Thyroid gland (tissue), 4 donors: ENCODE measurements at regions not wholly inside any gene's neighbourhood (a gene's known extent, or its start where the extent isn't known, plus 50 kb on each side); places are given as distances from the start of the nearest gene placed in this dataset.

ENCODE experiments used
- DNase-seq, 2 donors: peaks; one replicate each; pipeline ENCODE4 v3.0.0-alpha.2; 2019
- H3K27ac ChIP-seq, 3 donors: fragments of 200-600 bp; sonication (generic); 1 replicate in 2 of 3; 2 replicates in 1 of 3; pipeline ENCODE4 v1.5.1; 2016 to 2019; ENCODE audit warnings: mild to moderate bottlenecking in 1 of 3, moderate library complexity in 1 of 3
- H3K27me3 ChIP-seq: fragments of 200-600 bp; sonication (generic); one replicate; pipeline ENCODE4 v1.5.1; 2019
- H3K36me3 ChIP-seq, 2 donors: fragments of 200-600 bp; sonication (generic); one replicate each; pipeline ENCODE4 v1.5.1; 2016 to 2019
- H3K4me1 ChIP-seq, 2 donors: fragments of 200-600 bp; sonication (generic); one replicate each; pipeline ENCODE4 v1.5.1; 2017 to 2019
- H3K4me3 ChIP-seq, 3 donors: fragments of 200-600 bp; sonication (generic); replicated peaks in 1 of 3; 1 replicate in 2 of 3; 2 replicates in 1 of 3; pipeline ENCODE4 v1.5.1; 2016; ENCODE audit warnings: mild to moderate bottlenecking in 1 of 3
- H3K9me3 ChIP-seq: fragments of 200-600 bp; sonication (generic); one replicate; pipeline ENCODE4 v1.5.1; 2017
- CTCF ChIP-seq, 6 experiments: fragments of 200-600 bp in 3 of 6; fragments of 450-650 bp in 3 of 6; sonication (generic) in 3 of 6; IDR thresholded peaks; one replicate each; pipeline ENCODE4 v1.5.1; 2016 to 2019; ENCODE audit warnings: antibody characterized with exemption in 6 of 6, mild to moderate bottlenecking in 2 of 6, inconsistent platforms in 1 of 6, moderate library complexity in 1 of 6
- POLR2A ChIP-seq, 2 donors: fragments of 450-650 bp; IDR thresholded peaks; one replicate each; pipeline ENCODE4 v1.6.1; 2017; ENCODE audit warnings: antibody characterized with exemption in 2 of 2, mild to moderate bottlenecking in 2 of 2, moderate library complexity in 1 of 2
- WGBS, 2 donors: methylation state at CpG; one replicate each; pipeline ENCODE4 v1.1.5; 2017; 5-methylcytosine and 5-hydroxymethylcytosine counted together
- intact Hi-C: fragments of 100-400 bp; cut with DNase I; formaldehyde crosslinking; loops from one replicate; pipeline ENCODE4 v1.15.1; 2023

- WGBS, 2 donors: 86 to 92% methylated on average over 12 of the region's 15 CpGs
- H3K4me3 ChIP-seq: no peak overlapping the region
- TF ChIP-seq POLR2A (IDR thresholded peaks at IDR 0.05) (no peak), CTCF (IDR thresholded peaks at IDR 0.05) (no peak)
These were observed 59.4 kb upstream of the ADRA2C start for GRCh38 chr4:3706565-3707422.

GRCh38 chr4:3706111-3706511, 60.1 kb upstream of the ADRA2C start:
- TF ChIP-seq POLR2A (IDR thresholded peaks at IDR 0.05) (no peak), CTCF (IDR thresholded peaks at IDR 0.05) (no peak)
- Histone ChIP-seq H3K27me3 (no peaks in the 10 kb centered on the region), H3K27ac (no peak overlapping the region), H3K4me3 (no peak overlapping the region), H3K36me3 (no peaks in the 10 kb centered on the region), H3K4me1 (peaks cover 5 to 9% of the 10 kb centered on the region in 2 donors), H3K9me3 (no peaks in the 10 kb centered on the region)
- DNase-seq: no peak
- intact Hi-C loops: no loop called here
- WGBS, 2 donors: 88% methylated on average over 5 of the region's 10 CpGs; no CpG with 5 or more reads in 1 of the 2 donors

More at GRCh38 chr4:3706565-3707422, 59.4 kb upstream of the ADRA2C start:
- H3K9me3 ChIP-seq: no peaks in the 10 kb centered on the region
- H3K27me3 ChIP-seq: no peaks in the 10 kb centered on the region
- H3K36me3 ChIP-seq: no peaks in the 10 kb centered on the region
- no peak overlapping the region for H3K27ac ChIP-seq
- peaks cover 5 to 9% of the 10 kb centered on the region in 2 donors for H3K4me1 ChIP-seq
- intact Hi-C loops: no loop called here
- no peak for DNase-seq

GRCh38 chr4:3705236-3705987, 60.8 kb upstream of the ADRA2C start:
- no peak overlapping the region for H3K4me3 ChIP-seq
- no peaks in the 10 kb centered on the region for H3K27me3 ChIP-seq
- H3K4me1 ChIP-seq: peaks cover 5% of the 10 kb centered on the region in 2 donors
- no peak for DNase-seq
- no peak for TF ChIP-seq POLR2A (IDR thresholded peaks at IDR 0.05)
- intact Hi-C loops: no loop called here
- H3K27ac ChIP-seq: no peak overlapping the region
- no peaks in the 10 kb centered on the region for H3K36me3 ChIP-seq
- H3K9me3 ChIP-seq: no peaks in the 10 kb centered on the region
- 77 to 89% methylated on average over 9 to 20 of the region's 20 CpGs for WGBS, 2 donors

GRCh38 chr4:3704669-3705068, 61.5 kb upstream of the ADRA2C start:
- Histone ChIP-seq H3K27me3 (no peaks in the 10 kb centered on the region), H3K4me3 (no peak overlapping the region), H3K27ac (no peak overlapping the region), H3K9me3 (no peaks in the 10 kb centered on the region), H3K36me3 (no peaks in the 10 kb centered on the region), H3K4me1 (no peaks in the 10 kb centered on the region)
- no peak for TF ChIP-seq POLR2A (IDR thresholded peaks at IDR 0.05)
- no peak for TF ChIP-seq CTCF (IDR thresholded peaks at IDR 0.05)
- 75 to 84% methylated on average over 10 of the region's 10 CpGs for WGBS, 2 donors
- DNase-seq: no peak
- intact Hi-C loops: no loop called here

GRCh38 chr4:3703677-3704521, 62.3 kb upstream of the ADRA2C start:
- intact Hi-C loops: no loop called here
- no peaks in the 10 kb centered on the region for H3K4me1 ChIP-seq
- H3K27ac ChIP-seq: no peak overlapping the region
- 45 to 48% methylated on average over 24 to 29 of the region's 29 CpGs for WGBS, 2 donors
- H3K36me3 ChIP-seq: no peaks in the 10 kb centered on the region
- H3K9me3 ChIP-seq: no peaks in the 10 kb centered on the region
- no peaks in the 10 kb centered on the region for H3K27me3 ChIP-seq
- DNase-seq: no peak
- TF ChIP-seq CTCF (IDR thresholded peaks at IDR 0.05): no peak
- H3K4me3 ChIP-seq: no peak overlapping the region
